ENCODE measurements at regions not wholly inside any gene's neighbourhood (a gene's known extent, or its start where the extent isn't known, plus 50 kb on each side); places are given as distances from the start of the nearest gene placed in this dataset.

GRCh38 chr2:162915858-162916257, 77.3 kb upstream of the KCNH7 start:
- no peaks in the 10 kb centered on the region for H3K27me3 ChIP-seq (ENCODE audit: low read depth)
- H3K36me3 ChIP-seq = no peaks in the 10 kb centered on the region
- H3K27ac ChIP-seq = no peak overlapping the region
- TF ChIP-seq CTCF (IDR thresholded peaks at IDR 0.05) = no peak
- intact Hi-C loops (cut with DNase I) = no loop called here
- ATAC-seq = no peak
- no peak for DNase-seq
- no peaks in the 10 kb centered on the region for H3K9me3 ChIP-seq
- H3K4me1 ChIP-seq = no peaks in the 10 kb centered on the region
- H3K4me3 ChIP-seq = no peak overlapping the region

GRCh38 chr2:162914161-162914560, 75.6 kb upstream of the KCNH7 start:
- no peaks in the 10 kb centered on the region for H3K9me3 ChIP-seq
- intact Hi-C loops (cut with DNase I) = no loop called here
- H3K27ac ChIP-seq = no peak overlapping the region
- no peak overlapping the region for H3K4me3 ChIP-seq
- H3K4me1 ChIP-seq = no peaks in the 10 kb centered on the region
- no peak for TF ChIP-seq CTCF (IDR thresholded peaks at IDR 0.05)
- H3K36me3 ChIP-seq = no peaks in the 10 kb centered on the region
- ATAC-seq = no peak
- no peak for DNase-seq
- H3K27me3 ChIP-seq (ENCODE audit: low read depth) = no peaks in the 10 kb centered on the region

- Histone ChIP-seq H3K27ac (no peak overlapping the region), H3K4me1 (no peaks in the 10 kb centered on the region), H3K4me3 (no peak overlapping the region), H3K27me3 (ENCODE audit: low read depth) (no peaks in the 10 kb centered on the region), H3K36me3 (no peaks in the 10 kb centered on the region), H3K9me3 (no peaks in the 10 kb centered on the region)
- no peak for ATAC-seq
- DNase-seq = no peak
- no peak for TF ChIP-seq CTCF (IDR thresholded peaks at IDR 0.05)
- intact Hi-C loops (cut with DNase I) = no loop called here
Observed at GRCh38 chr2:162912787-162913186, 74.2 kb upstream of the KCNH7 start.

GRCh38 chr2:162908567-162908966, 70.0 kb upstream of the KCNH7 start:
- intact Hi-C loops (cut with DNase I) = no loop called here
- no peak overlapping the region for H3K27ac ChIP-seq
- H3K36me3 ChIP-seq = no peaks in the 10 kb centered on the region
- no peak for TF ChIP-seq CTCF (IDR thresholded peaks at IDR 0.05)
- no peaks in the 10 kb centered on the region for H3K27me3 ChIP-seq (ENCODE audit: low read depth)
- H3K4me1 ChIP-seq = no peaks in the 10 kb centered on the region
- DNase-seq (no peak), ATAC-seq (no peak)
- no peaks in the 10 kb centered on the region for H3K9me3 ChIP-seq
- H3K4me3 ChIP-seq = no peak overlapping the region

GRCh38 chr2:162890690-162891311, 52.2 kb upstream of the KCNH7 start:
- no peak for DNase-seq
- no peaks in the 10 kb centered on the region for H3K27me3 ChIP-seq (ENCODE audit: low read depth)
- no peaks in the 10 kb centered on the region for H3K4me1 ChIP-seq
- intact Hi-C loops (cut with DNase I) = no loop called here
- H3K9me3 ChIP-seq = no peaks in the 10 kb centered on the region
- peak; percentile 65 for TF ChIP-seq CTCF (IDR thresholded peaks at IDR 0.05)
- H3K4me3 ChIP-seq = no peak overlapping the region
- no peaks in the 10 kb centered on the region for H3K36me3 ChIP-seq
- ATAC-seq = peak; percentile 42 to 51
- no peak overlapping the region for H3K27ac ChIP-seq
